MCF 10A (cell line): ENCODE measurements at regions not wholly inside any gene's neighbourhood (a gene's known extent, or its start where the extent isn't known, plus 50 kb on each side); places are given as distances from the start of the nearest gene placed in this dataset.

Experiments used
- BruUV-seq: library from RNA; stranded (reverse); fragments of 400-500 nt; replicated peaks from 2 replicates; lab custom pipeline; 2021; lab: Mats Ljungman, UMichigan
- CTCF ChIA-PET: fragments of 300-600 bp; sonication (Branson Sonifier 250); formaldehyde crosslinking; extraction: SDS; loops from one replicate; lab custom pipeline; 2021; ENCODE audit warnings: antibody characterized with exemption, inconsistent platforms; lab: Yijun Ruan, JAX
- POLR2A ChIA-PET: fragments of 300-600, 350-650 bp; sonication (Branson Sonifier 250); formaldehyde crosslinking; extraction: SDS; loops from one replicate; lab custom pipeline; 2020; ENCODE audit warnings: antibody characterized with exemption, inconsistent platforms; lab: Yijun Ruan, JAX
- DNase-seq: peaks from one replicate; pipeline ENCODE4 v3.0.0-alpha.2; 2018; ENCODE audit not compliant: unreplicated experiment
- H3K27ac Mint-ChIP-seq: one replicate; pipeline ENCODE4 v1.8.0; 2022; ENCODE audit warnings: mild to moderate bottlenecking, low read depth, mixed read lengths; ENCODE audit not compliant: unreplicated experiment
- H3K27me3 Mint-ChIP-seq: one replicate; pipeline ENCODE4 v1.8.0; 2022; ENCODE audit warnings: mixed read lengths; ENCODE audit not compliant: insufficient read depth, unreplicated experiment
- H3K36me3 Mint-ChIP-seq: one replicate; pipeline ENCODE4 v1.8.0; 2022; ENCODE audit warnings: mild to moderate bottlenecking, moderate library complexity, mixed read lengths; ENCODE audit not compliant: insufficient read depth, unreplicated experiment
- H3K4me1 Mint-ChIP-seq: one replicate; pipeline ENCODE4 v1.8.0; 2022; ENCODE audit warnings: mixed read lengths; ENCODE audit not compliant: insufficient read depth, unreplicated experiment
- H3K4me3 Mint-ChIP-seq: one replicate; pipeline ENCODE4 v1.8.0; 2022; ENCODE audit warnings: mild to moderate bottlenecking, moderate library complexity, mixed read lengths; ENCODE audit not compliant: unreplicated experiment
- H3K9me3 Mint-ChIP-seq: one replicate; pipeline ENCODE4 v1.8.0; 2022; ENCODE audit warnings: mixed read lengths; ENCODE audit not compliant: unreplicated experiment
- intact Hi-C: fragments of 100-400 bp; cut with micrococcal nuclease; formaldehyde crosslinking; loops from 2 replicates; pipeline ENCODE4 v1.14.1; 2022
- TF ChIP-seq, protein P1 (sequence below): fragments of 200-600 bp; IDR thresholded peaks from one replicate; pipeline ENCODE4 v1.8.0; 2022; ENCODE audit warnings: antibody characterized with exemption, mild to moderate bottlenecking; ENCODE audit not compliant: unreplicated experiment

DNA sequence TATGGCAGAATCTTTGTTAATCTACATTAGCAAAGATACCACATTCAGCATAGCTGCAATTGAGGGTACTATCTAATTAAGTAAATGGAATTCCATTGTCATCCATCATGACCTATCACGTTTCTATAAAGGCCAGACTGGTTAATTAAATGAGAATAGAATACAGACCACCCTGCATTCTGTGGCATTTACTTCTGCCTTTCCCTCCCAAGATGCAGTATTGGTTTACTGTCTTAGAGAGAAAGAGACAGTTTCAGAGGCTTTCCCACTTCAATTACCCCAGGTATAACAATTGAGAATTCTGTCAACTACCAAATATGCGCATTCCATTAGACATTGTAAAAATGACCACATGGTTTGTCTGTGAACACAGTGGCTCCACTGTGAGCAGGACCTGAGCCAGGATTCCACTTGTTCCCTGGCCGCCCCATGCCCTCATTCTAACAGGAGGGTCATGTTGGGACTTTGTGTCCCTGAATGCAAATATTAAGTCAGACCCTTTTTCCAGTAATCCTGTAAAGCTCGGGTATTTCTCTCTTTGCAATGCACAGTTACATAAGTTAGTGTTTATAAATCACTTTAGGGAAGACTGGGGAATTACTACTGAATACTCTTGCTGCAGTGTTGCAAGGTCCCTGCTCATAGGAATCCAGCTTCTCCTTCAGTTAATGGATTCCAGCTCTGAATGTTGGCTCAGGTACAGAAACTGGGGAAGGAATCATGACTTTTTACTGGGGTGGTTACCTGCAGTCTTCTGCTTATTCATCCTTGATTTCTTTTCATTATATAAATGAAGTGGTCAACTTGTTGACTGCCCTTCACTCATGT, 261.0 kb downstream of the PDGFC start:
- intact Hi-C loops = no loop called here
- Mint-ChIP-seq H3K4me1 (no peaks in the 10 kb centered on the region), H3K27me3 (no peaks in the 10 kb centered on the region), H3K27ac (no peak overlapping the region), H3K36me3 (no peaks in the 10 kb centered on the region), H3K4me3 (no peak overlapping the region), H3K9me3 (no peaks in the 10 kb centered on the region)
- no TSS peak for BruUV-seq
- TF ChIP-seq, protein P1, sequence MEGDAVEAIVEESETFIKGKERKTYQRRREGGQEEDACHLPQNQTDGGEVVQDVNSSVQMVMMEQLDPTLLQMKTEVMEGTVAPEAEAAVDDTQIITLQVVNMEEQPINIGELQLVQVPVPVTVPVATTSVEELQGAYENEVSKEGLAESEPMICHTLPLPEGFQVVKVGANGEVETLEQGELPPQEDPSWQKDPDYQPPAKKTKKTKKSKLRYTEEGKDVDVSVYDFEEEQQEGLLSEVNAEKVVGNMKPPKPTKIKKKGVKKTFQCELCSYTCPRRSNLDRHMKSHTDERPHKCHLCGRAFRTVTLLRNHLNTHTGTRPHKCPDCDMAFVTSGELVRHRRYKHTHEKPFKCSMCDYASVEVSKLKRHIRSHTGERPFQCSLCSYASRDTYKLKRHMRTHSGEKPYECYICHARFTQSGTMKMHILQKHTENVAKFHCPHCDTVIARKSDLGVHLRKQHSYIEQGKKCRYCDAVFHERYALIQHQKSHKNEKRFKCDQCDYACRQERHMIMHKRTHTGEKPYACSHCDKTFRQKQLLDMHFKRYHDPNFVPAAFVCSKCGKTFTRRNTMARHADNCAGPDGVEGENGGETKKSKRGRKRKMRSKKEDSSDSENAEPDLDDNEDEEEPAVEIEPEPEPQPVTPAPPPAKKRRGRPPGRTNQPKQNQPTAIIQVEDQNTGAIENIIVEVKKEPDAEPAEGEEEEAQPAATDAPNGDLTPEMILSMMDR = no peak
- no peak for DNase-seq
- ChIA-PET POLR2A (interaction anchor here (0.5 to 0.6 kb wide), 2 partner anchors 238 to 1830 kb away, joined by 3 read pairs; no protein-coding TSS in a partner anchor), CTCF (no interaction called here)

DNA sequence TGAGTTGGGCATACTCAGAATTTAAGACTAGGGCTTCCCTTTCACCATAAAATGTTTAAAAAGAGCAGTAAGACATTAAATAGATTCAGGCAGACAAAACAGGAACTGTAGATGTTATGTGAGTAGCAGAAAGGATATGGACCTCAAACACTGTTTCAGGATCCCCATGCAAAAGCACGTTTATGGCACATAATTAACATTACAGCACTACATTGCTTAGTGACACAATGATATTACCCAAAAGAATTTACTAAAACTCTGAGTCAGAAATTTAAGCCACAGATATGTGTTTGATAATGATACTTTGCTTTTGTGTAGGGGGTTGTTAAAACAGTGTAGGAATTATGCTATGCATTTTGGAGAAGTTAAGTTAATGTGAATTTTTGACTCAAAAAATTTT, 266.3 kb downstream of the PDGFC start:
- intact Hi-C loops = no loop called here
- no peak overlapping the region for H3K4me3 Mint-ChIP-seq
- no peaks in the 10 kb centered on the region for H3K36me3 Mint-ChIP-seq
- no TSS peak for BruUV-seq
- DNase-seq = no peak
- no peaks in the 10 kb centered on the region for H3K27me3 Mint-ChIP-seq
- ChIA-PET CTCF (interaction anchor here (0.7 kb wide), 1 partner anchor 12 kb away, joined by 4 read pairs; no protein-coding TSS in a partner anchor), POLR2A (no interaction called here)
- H3K27ac Mint-ChIP-seq = no peak overlapping the region
- no peaks in the 10 kb centered on the region for H3K4me1 Mint-ChIP-seq
- no peaks in the 10 kb centered on the region for H3K9me3 Mint-ChIP-seq
- TF ChIP-seq, protein P1 = no peak

DNA sequence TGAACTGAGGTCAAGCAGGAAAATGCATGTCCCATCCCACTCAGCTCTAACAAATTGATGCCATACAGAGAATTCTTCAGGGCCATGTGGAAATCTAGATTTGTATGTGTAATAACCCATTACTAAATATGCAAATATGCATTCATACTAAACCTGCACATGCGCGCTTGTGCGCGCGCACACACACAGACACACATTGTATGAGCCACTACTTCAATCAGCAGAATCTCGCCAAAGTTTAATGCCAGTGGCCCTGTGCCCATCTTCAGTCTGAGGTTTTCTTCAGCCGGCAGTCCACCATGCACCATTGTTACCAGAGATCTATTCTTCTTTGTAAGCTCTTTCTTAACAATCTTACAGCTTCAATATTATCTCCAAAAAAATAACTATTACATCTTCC, 276.4 kb downstream of the PDGFC start:
- BruUV-seq = no TSS peak
- CTCF ChIA-PET = no interaction called here
- H3K27ac Mint-ChIP-seq = no peak overlapping the region

DNA sequence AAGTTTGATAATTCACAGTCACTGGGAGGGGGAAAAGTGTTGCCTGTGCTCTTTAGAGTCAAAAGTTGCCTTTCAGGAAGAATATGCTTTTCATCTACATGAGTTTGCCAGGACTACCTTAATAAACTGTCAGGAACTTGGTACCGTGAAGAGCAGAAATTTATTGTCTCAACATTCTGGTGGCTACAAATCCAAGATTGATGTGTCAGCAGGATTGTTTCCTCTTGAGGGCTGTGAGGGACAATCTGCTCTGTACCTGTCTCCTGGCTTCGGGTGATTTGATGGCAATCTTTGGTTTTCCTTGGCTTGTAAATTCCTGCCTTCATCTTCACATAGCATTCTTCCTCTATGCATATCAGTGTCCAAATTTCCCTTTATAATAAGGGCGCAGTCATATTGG, 277.2 kb downstream of the PDGFC start:
- Mint-ChIP-seq H3K27ac (no peak overlapping the region), H3K27me3 (no peaks in the 10 kb centered on the region), H3K4me1 (no peaks in the 10 kb centered on the region), H3K36me3 (no peaks in the 10 kb centered on the region), H3K4me3 (no peak overlapping the region), H3K9me3 (no peaks in the 10 kb centered on the region)
- intact Hi-C loops = loop anchor here (5.0 kb wide), 1 partner anchor 273 kb away; no protein-coding TSS in a partner anchor
- BruUV-seq = no TSS peak
- no peak for DNase-seq
- TF ChIP-seq, protein P1 = no peak
- POLR2A ChIA-PET = no interaction called here
- CTCF ChIA-PET = no interaction called here

More for the DNA sequence above, 276.4 kb downstream of the PDGFC start:
- POLR2A ChIA-PET = no interaction called here
- TF ChIP-seq, protein P1 = no peak
- Mint-ChIP-seq H3K4me1 (no peaks in the 10 kb centered on the region), H3K36me3 (no peaks in the 10 kb centered on the region), H3K9me3 (no peaks in the 10 kb centered on the region), H3K27me3 (no peaks in the 10 kb centered on the region), H3K4me3 (no peak overlapping the region)
- intact Hi-C loops = no loop called here
- DNase-seq = no peak
